Stomach (tissue), 8 donors: ENCODE measurements at regions not wholly inside any gene's neighbourhood (a gene's known extent, or its start where the extent isn't known, plus 50 kb on each side); places are given as distances from the start of the nearest gene placed in this dataset.

Experiments
- DNase-seq, 2 donors: peaks; one replicate each; pipeline versions ENCODE4 v3.0.0 to v3.0.0-alpha.2; 2013 to 2019
- H3K27ac ChIP-seq, 5 donors: fragments of 200-600 bp in 4 of 5; sonication (generic) in 4 of 5; one replicate each; pipeline ENCODE4 v1.5.1; 2013 to 2019; ENCODE audit warnings: mild to moderate bottlenecking in 1 of 5, moderate library complexity in 1 of 5
- H3K27me3 ChIP-seq, 3 donors: fragments of 200-600 bp; sonication (generic); one replicate each; pipeline ENCODE4 v1.5.1; 2017 to 2019; ENCODE audit warnings: mixed run types in 1 of 3
- H3K36me3 ChIP-seq, 4 donors: fragments of 200-600 bp; sonication (generic); 1 replicate in 3 of 4; 2 replicates in 1 of 4; pipeline ENCODE4 v1.5.1; 2016 to 2019
- H3K4me1 ChIP-seq, 4 donors: fragments of 200-600 bp; sonication (generic); one replicate each; pipeline ENCODE4 v1.5.1; 2016 to 2019
- H3K4me3 ChIP-seq, 4 donors: fragments of 200-600 bp; sonication (generic) in 3 of 4; one replicate each; pipeline ENCODE4 v1.5.1; 2016 to 2019; ENCODE audit warnings: mild to moderate bottlenecking in 1 of 4
- H3K9me3 ChIP-seq, 4 donors: fragments of 200-600 bp; sonication (generic); one replicate each; pipeline ENCODE4 v1.5.1; 2016 to 2019
- EP300 ChIP-seq: sonication (generic); formaldehyde crosslinking; IDR thresholded peaks from one replicate; pipeline ENCODE4 v1.6.1; 2017; ENCODE audit warnings: antibody characterized with exemption
- POLR2A ChIP-seq, 4 donors: fragments of 450-650 bp; IDR thresholded peaks; one replicate each; pipeline ENCODE4 v1.6.1; 2016; ENCODE audit warnings: antibody characterized with exemption in 4 of 4, control low read depth in 2 of 4, mild to moderate bottlenecking in 1 of 4, moderate library complexity in 1 of 4
- POLR2AphosphoS5 ChIP-seq, 3 donors: sonication (generic); formaldehyde crosslinking; IDR thresholded peaks; one replicate each; pipeline ENCODE4 v1.6.1; 2016; ENCODE audit warnings: antibody characterized with exemption in 3 of 3
- WGBS, 5 donors: extraction: QIAGEN DNeasy Blood & Tissue Kit in 3 of 5; methylation state at CpG; one replicate each; pipeline versions ENCODE4 v1.1.5 to v1.1.7; 2013 to 2018; 5-methylcytosine and 5-hydroxymethylcytosine counted together
- intact Hi-C: fragments of 100-400 bp; cut with DNase I; formaldehyde crosslinking; loops from one replicate; pipeline ENCODE4 v1.15.1; 2023; ENCODE audit warnings: low total_unique reads
- TF ChIP-seq, protein P1 (sequence below), 7 experiments: fragments of 450-650 bp in 4 of 7; fragments of 200-600 bp in 3 of 7; sonication (generic) in 3 of 7; IDR thresholded peaks; one replicate each; pipeline ENCODE4 v1.5.1; 2016 to 2019; ENCODE audit warnings: antibody characterized with exemption in 7 of 7, control low read depth in 2 of 7, mild to moderate bottlenecking in 1 of 7
- donor health status: healthy with polysubstance abuse.
- donor health status: Bipolar disorder and iron deficiency.
- donor health status: healthy.

DNA sequence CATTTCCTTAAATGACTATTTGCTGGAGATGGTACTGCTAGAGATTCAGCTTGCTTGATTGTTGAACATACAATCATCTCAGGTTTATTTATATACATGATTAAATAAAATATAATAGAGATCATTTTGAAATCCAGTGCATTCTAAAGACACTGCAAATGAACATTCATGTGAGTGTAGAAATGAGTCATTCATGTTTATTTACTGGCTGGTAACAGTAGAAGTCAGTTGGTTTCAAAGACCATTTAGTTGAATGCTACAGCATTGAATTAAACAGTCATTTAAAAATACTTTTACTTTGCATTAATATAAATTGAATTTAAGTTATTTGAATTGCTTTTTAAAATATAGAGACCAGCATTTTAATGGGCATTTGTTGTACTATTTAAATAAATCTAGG lies 551.9 kb upstream of the GOLIM4 start:
- H3K27me3 ChIP-seq = no peaks in the 10 kb centered on the region
- H3K27ac ChIP-seq = no peak overlapping the region
- intact Hi-C loops = no loop called here
- H3K4me3 ChIP-seq = no peak overlapping the region
- no peaks in the 10 kb centered on the region for H3K4me1 ChIP-seq
- H3K9me3 ChIP-seq = no peaks in the 10 kb centered on the region
- DNase-seq = no peak
- no peak for TF ChIP-seq POLR2AphosphoS5 (IDR thresholded peaks at IDR 0.05)
- TF ChIP-seq EP300 = no peak
- TF ChIP-seq, protein P1, sequence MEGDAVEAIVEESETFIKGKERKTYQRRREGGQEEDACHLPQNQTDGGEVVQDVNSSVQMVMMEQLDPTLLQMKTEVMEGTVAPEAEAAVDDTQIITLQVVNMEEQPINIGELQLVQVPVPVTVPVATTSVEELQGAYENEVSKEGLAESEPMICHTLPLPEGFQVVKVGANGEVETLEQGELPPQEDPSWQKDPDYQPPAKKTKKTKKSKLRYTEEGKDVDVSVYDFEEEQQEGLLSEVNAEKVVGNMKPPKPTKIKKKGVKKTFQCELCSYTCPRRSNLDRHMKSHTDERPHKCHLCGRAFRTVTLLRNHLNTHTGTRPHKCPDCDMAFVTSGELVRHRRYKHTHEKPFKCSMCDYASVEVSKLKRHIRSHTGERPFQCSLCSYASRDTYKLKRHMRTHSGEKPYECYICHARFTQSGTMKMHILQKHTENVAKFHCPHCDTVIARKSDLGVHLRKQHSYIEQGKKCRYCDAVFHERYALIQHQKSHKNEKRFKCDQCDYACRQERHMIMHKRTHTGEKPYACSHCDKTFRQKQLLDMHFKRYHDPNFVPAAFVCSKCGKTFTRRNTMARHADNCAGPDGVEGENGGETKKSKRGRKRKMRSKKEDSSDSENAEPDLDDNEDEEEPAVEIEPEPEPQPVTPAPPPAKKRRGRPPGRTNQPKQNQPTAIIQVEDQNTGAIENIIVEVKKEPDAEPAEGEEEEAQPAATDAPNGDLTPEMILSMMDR (IDR thresholded peaks at IDR 0.05) = no peak
- no peak for TF ChIP-seq POLR2A (IDR thresholded peaks at IDR 0.05)
- no peaks in the 10 kb centered on the region for H3K36me3 ChIP-seq

DNA sequence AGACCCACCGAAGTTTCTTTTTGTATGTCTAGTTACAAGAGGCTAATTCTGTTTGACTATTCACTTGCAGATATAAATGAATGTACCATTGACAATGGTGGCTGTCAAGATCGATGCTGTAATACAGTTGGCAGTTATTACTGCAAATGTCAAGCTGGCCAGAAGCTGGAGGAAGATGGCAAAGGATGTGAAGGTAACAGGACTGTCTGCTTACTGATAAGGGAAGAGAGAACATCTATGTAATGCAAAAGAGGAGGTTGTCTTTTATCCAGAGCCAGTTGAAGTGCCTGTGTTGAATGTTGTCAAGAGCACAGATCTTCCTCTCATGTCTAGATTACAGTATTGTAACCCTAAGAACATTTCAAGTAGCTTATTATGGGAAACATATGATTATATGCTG lies 549.5 kb upstream of the GOLIM4 start:
- H3K27ac ChIP-seq = no peak overlapping the region
- DNase-seq = no peak
- H3K4me3 ChIP-seq = no peak overlapping the region
- no peaks in the 10 kb centered on the region for H3K27me3 ChIP-seq
- H3K9me3 ChIP-seq = no peaks in the 10 kb centered on the region
- no peaks in the 10 kb centered on the region for H3K36me3 ChIP-seq
- TF ChIP-seq POLR2AphosphoS5 (IDR thresholded peaks at IDR 0.05) = no peak
- no peak for TF ChIP-seq EP300
- TF ChIP-seq, protein P1 (IDR thresholded peaks at IDR 0.05) = no peak
- no peak for TF ChIP-seq POLR2A (IDR thresholded peaks at IDR 0.05)
- intact Hi-C loops = no loop called here
- WGBS, 5 donors = 77 to 92% (median 84%) methylated on average over 2 of the region's 2 CpGs
- H3K4me1 ChIP-seq = no peaks in the 10 kb centered on the region

DNA sequence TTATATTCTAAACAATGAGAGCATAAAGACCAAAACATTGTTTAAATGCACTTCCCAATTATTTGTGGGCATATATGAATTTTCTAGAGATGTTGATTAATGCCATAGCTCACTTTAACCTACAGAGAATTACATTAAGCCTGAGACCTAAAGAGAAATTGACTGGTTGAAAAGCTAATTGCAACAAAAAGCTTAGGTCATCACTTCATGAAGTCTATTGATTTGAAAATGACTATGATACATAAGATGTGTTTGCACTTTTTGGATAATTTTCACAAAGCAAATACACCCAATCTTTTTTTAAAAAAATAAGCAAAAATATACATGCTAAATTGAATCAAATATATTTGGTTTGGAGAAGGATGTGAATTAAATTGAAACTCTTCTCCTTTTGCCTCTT lies 532.8 kb upstream of the GOLIM4 start:
- Histone ChIP-seq H3K4me1 (peaks cover 0 to 3% (median 0%) of the 10 kb centered on the region in 4 donors), H3K36me3 (no peaks in the 10 kb centered on the region), H3K4me3 (no peak overlapping the region), H3K27ac (no peak overlapping the region), H3K27me3 (no peaks in the 10 kb centered on the region), H3K9me3 (no peaks in the 10 kb centered on the region)
- intact Hi-C loops = no loop called here
- TF ChIP-seq POLR2AphosphoS5 (IDR thresholded peaks at IDR 0.05) (no peak), POLR2A (IDR thresholded peaks at IDR 0.05) (no peak), EP300 (no peak)
- TF ChIP-seq, protein P1 (IDR thresholded peaks at IDR 0.05) = no peak
- no peak for DNase-seq

DNA sequence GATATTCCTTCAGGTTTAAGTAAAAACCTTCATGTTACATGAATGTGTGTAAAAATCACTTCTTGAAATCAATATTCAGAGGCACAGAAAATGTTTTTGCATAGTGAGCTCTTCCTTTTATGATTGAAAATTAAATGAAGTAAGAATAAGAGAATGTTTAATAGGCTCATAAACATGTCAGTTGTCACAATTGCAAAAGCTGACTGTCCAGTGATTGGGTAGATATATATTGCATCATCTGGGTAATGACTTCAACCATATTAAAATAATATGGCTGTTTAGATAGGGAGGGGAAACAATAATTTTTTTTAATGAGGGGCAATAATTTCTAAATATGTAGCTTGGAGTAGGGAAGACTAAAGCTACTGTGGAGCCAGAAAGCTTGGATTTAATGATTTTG lies 529.8 kb upstream of the GOLIM4 start:
- no peaks in the 10 kb centered on the region for H3K27me3 ChIP-seq

More for the DNA sequence above, 529.8 kb upstream of the GOLIM4 start:
- Histone ChIP-seq H3K27ac (no peak overlapping the region), H3K9me3 (no peaks in the 10 kb centered on the region), H3K4me3 (no peak overlapping the region), H3K36me3 (no peaks in the 10 kb centered on the region), H3K4me1 (peaks cover 0 to 3% (median 0%) of the 10 kb centered on the region in 4 donors)
- DNase-seq = no peak
- intact Hi-C loops = no loop called here
- no peak for TF ChIP-seq EP300
- TF ChIP-seq, protein P1 (IDR thresholded peaks at IDR 0.05) = no peak
- TF ChIP-seq POLR2A (IDR thresholded peaks at IDR 0.05) = no peak
- TF ChIP-seq POLR2AphosphoS5 (IDR thresholded peaks at IDR 0.05) = no peak
